ENCODE measurements at regions not wholly inside any gene's neighbourhood (a gene's known extent, or its start where the extent isn't known, plus 50 kb on each side); places are given as distances from the start of the nearest gene placed in this dataset.

- no peak overlapping the region for H3K4me3 Mint-ChIP-seq (ENCODE audit: unreplicated experiment)
- no peaks in the 10 kb centered on the region for H3K4me1 Mint-ChIP-seq (ENCODE audit: low read depth)
- peaks cover 2% of the 10 kb centered on the region for H3K9me3 Mint-ChIP-seq (ENCODE audit: low read depth)
- H3K27me3 Mint-ChIP-seq (ENCODE audit: low read depth): no peaks in the 10 kb centered on the region
- no peak overlapping the region for H3K27ac Mint-ChIP-seq (ENCODE audit: unreplicated experiment)
- no peak for DNase-seq (ENCODE audit: low spot score)
- TF ChIP-seq CTCF (IDR thresholded peaks at IDR 0.05): no peak
- no peaks in the 10 kb centered on the region for H3K36me3 Mint-ChIP-seq (ENCODE audit: low read depth)
Measured at GRCh38 chr2:225156853-225157451, 114.7 kb upstream of the DOCK10 start.

GRCh38 chr2:225140723-225141122 is 98.5 kb upstream of the DOCK10 start:
- Mint-ChIP-seq H3K4me3 (ENCODE audit: unreplicated experiment) (no peak overlapping the region), H3K9me3 (ENCODE audit: low read depth) (peaks cover 16% of the 10 kb centered on the region), H3K36me3 (ENCODE audit: low read depth) (no peaks in the 10 kb centered on the region), H3K27me3 (ENCODE audit: low read depth) (no peaks in the 10 kb centered on the region), H3K27ac (ENCODE audit: unreplicated experiment) (no peak overlapping the region), H3K4me1 (ENCODE audit: low read depth) (peaks cover 7% of the 10 kb centered on the region)
- DNase-seq (ENCODE audit: low spot score): no peak
- no peak for TF ChIP-seq CTCF (IDR thresholded peaks at IDR 0.05)

- peaks cover 9% of the 10 kb centered on the region for H3K9me3 Mint-ChIP-seq (ENCODE audit: low read depth)
- H3K4me3 Mint-ChIP-seq (ENCODE audit: unreplicated experiment): no peak overlapping the region
- peaks cover 12% of the 10 kb centered on the region for H3K4me1 Mint-ChIP-seq (ENCODE audit: low read depth)
- H3K27me3 Mint-ChIP-seq (ENCODE audit: low read depth): no peaks in the 10 kb centered on the region
- DNase-seq (ENCODE audit: low spot score): no peak
- H3K36me3 Mint-ChIP-seq (ENCODE audit: low read depth): no peaks in the 10 kb centered on the region
- TF ChIP-seq CTCF (IDR thresholded peaks at IDR 0.05): no peak
- no peak overlapping the region for H3K27ac Mint-ChIP-seq (ENCODE audit: unreplicated experiment)
Measured at GRCh38 chr2:225137971-225138370, 95.7 kb upstream of the DOCK10 start.

GRCh38 chr2:225136552-225136951 is 94.3 kb upstream of the DOCK10 start:
- Mint-ChIP-seq H3K9me3 (ENCODE audit: low read depth) (peaks cover 9% of the 10 kb centered on the region), H3K4me1 (ENCODE audit: low read depth) (peaks cover 14% of the 10 kb centered on the region), H3K27me3 (ENCODE audit: low read depth) (no peaks in the 10 kb centered on the region), H3K27ac (ENCODE audit: unreplicated experiment) (no peak overlapping the region), H3K36me3 (ENCODE audit: low read depth) (no peaks in the 10 kb centered on the region), H3K4me3 (ENCODE audit: unreplicated experiment) (no peak overlapping the region)
- TF ChIP-seq CTCF (IDR thresholded peaks at IDR 0.05): no peak
- no peak for DNase-seq (ENCODE audit: low spot score)

- no peaks in the 10 kb centered on the region for H3K36me3 Mint-ChIP-seq (ENCODE audit: low read depth)
- DNase-seq (ENCODE audit: low spot score): no peak
- no peak overlapping the region for H3K27ac Mint-ChIP-seq (ENCODE audit: unreplicated experiment)
- peaks cover 7% of the 10 kb centered on the region for H3K4me1 Mint-ChIP-seq (ENCODE audit: low read depth)
- H3K9me3 Mint-ChIP-seq (ENCODE audit: low read depth): peaks cover 17% of the 10 kb centered on the region
- no peaks in the 10 kb centered on the region for H3K27me3 Mint-ChIP-seq (ENCODE audit: low read depth)
- no peak for TF ChIP-seq CTCF (IDR thresholded peaks at IDR 0.05)
- no peak overlapping the region for H3K4me3 Mint-ChIP-seq (ENCODE audit: unreplicated experiment)
Measured at GRCh38 chr2:225131898-225132297, 89.6 kb upstream of the DOCK10 start.
